Neural progenitor cell (in vitro differentiated cells): ENCODE measurements at regions not wholly inside any gene's neighbourhood (a gene's known extent, or its start where the extent isn't known, plus 50 kb on each side); places are given as distances from the start of the nearest gene placed in this dataset.

Experiments used
- DNase-seq: peaks from one replicate; pipeline ENCODE4 v3.0.0-alpha.2; 2016; ENCODE audit warnings: low spot score
- H2AFZ ChIP-seq: fragments of 200-600 bp; sonication (generic); replicated peaks from 2 replicates; pipeline ENCODE4 v1.6.1; 2016; ENCODE audit warnings: antibody characterized with exemption
- H3F3A ChIP-seq: fragments of 200-600 bp; sonication (generic); 2 replicates; pipeline ENCODE4 v1.6.1; 2016; ENCODE audit warnings: antibody characterized with exemption, low read depth
- H3K27ac ChIP-seq: fragments of 200-600 bp; sonication (generic); 2 replicates; pipeline ENCODE4 v1.5.1; 2016; ENCODE audit warnings: mild to moderate bottlenecking
- H3K27me3 ChIP-seq: fragments of 200-600 bp; sonication (generic); 2 replicates; pipeline ENCODE4 v1.6.1; 2016; ENCODE audit warnings: mild to moderate bottlenecking, moderate library complexity
- H3K36me3 ChIP-seq: fragments of 200-600 bp; sonication (generic); 2 replicates; pipeline ENCODE4 v1.5.1; 2016
- H3K4me1 ChIP-seq: fragments of 200-600 bp; sonication (generic); 2 replicates; pipeline ENCODE4 v1.6.1; 2016; ENCODE audit warnings: mixed run types
- H3K4me2 ChIP-seq: fragments of 200-600 bp; sonication (generic); 2 replicates; pipeline ENCODE4 v1.6.1; 2016
- H3K4me3 ChIP-seq: fragments of 200-600 bp; sonication (generic); 2 replicates; pipeline ENCODE4 v1.5.1; 2016
- H3K79me2 ChIP-seq: fragments of 200-600 bp; sonication (generic); 2 replicates; pipeline ENCODE4 v1.6.1; 2016; ENCODE audit warnings: low read depth
- H3K9ac ChIP-seq: fragments of 200-600 bp; sonication (generic); 2 replicates; pipeline ENCODE4 v1.6.1; 2016
- H3K9me3 ChIP-seq: fragments of 200-600 bp; sonication (generic); 2 replicates; pipeline ENCODE4 v1.5.1; 2016; ENCODE audit warnings: low read depth
- H4K20me1 ChIP-seq: fragments of 200-600 bp; sonication (generic); 2 replicates; pipeline ENCODE4 v1.6.1; 2016; ENCODE audit warnings: low read depth
- H3K27ac Mint-ChIP-seq: 3 replicates; pipeline ENCODE4 v1.8.0; 2021; ENCODE audit warnings: mixed read lengths
- H3K27me3 Mint-ChIP-seq: 2 replicates; pipeline ENCODE4 v1.8.0; 2022; ENCODE audit warnings: low read depth, mild to moderate bottlenecking, inconsistent platforms, moderate library complexity, mixed read lengths; ENCODE audit not compliant: insufficient read depth
- H3K36me3 Mint-ChIP-seq: 3 replicates; pipeline ENCODE4 v1.8.0; 2021; ENCODE audit warnings: mixed read lengths
- H3K4me1 Mint-ChIP-seq: 3 replicates; pipeline ENCODE4 v1.8.0; 2021; ENCODE audit warnings: mixed read lengths
- H3K4me3 Mint-ChIP-seq: 3 replicates; pipeline ENCODE4 v1.8.0; 2021; ENCODE audit warnings: mild to moderate bottlenecking, moderate library complexity, mixed read lengths
- H3K9me3 Mint-ChIP-seq: 3 replicates; pipeline ENCODE4 v1.8.0; 2020; ENCODE audit warnings: mixed read lengths
- EZH2 ChIP-seq: fragments of 200-600 bp; sonication (generic); IDR thresholded peaks from 2 replicates; pipeline ENCODE4 v1.6.1; 2017; ENCODE audit warnings: antibody characterized with exemption, mild to moderate bottlenecking, moderate library complexity
- EZH2phosphoT487 ChIP-seq: fragments of 200-600 bp; sonication (generic); IDR thresholded peaks from 2 replicates; pipeline ENCODE4 v1.6.1; 2017; ENCODE audit warnings: antibody characterized with exemption
- TF ChIP-seq, protein P1 (sequence below): fragments of 200-600 bp; sonication (generic); IDR thresholded peaks from 2 replicates; pipeline ENCODE4 v1.5.1; 2017; ENCODE audit warnings: antibody characterized with exemption, mild to moderate bottlenecking

GRCh38 chrX:44735498-44735897 is 108.3 kb upstream of the DUSP21 start:
- Mint-ChIP-seq H3K27me3 (no peaks in the 10 kb centered on the region), H3K4me1 (no peaks in the 10 kb centered on the region), H3K27ac (no peak overlapping the region), H3K4me3 (no peak overlapping the region), H3K9me3 (peaks cover 7% of the 10 kb centered on the region), H3K36me3 (no peaks in the 10 kb centered on the region)
- no peaks in the 10 kb centered on the region for H3K4me1 ChIP-seq
- no peaks in the 10 kb centered on the region for H4K20me1 ChIP-seq
- no peaks in the 10 kb centered on the region for H3K79me2 ChIP-seq
- H2AFZ ChIP-seq = no peak overlapping the region
- TF ChIP-seq, protein P1, sequence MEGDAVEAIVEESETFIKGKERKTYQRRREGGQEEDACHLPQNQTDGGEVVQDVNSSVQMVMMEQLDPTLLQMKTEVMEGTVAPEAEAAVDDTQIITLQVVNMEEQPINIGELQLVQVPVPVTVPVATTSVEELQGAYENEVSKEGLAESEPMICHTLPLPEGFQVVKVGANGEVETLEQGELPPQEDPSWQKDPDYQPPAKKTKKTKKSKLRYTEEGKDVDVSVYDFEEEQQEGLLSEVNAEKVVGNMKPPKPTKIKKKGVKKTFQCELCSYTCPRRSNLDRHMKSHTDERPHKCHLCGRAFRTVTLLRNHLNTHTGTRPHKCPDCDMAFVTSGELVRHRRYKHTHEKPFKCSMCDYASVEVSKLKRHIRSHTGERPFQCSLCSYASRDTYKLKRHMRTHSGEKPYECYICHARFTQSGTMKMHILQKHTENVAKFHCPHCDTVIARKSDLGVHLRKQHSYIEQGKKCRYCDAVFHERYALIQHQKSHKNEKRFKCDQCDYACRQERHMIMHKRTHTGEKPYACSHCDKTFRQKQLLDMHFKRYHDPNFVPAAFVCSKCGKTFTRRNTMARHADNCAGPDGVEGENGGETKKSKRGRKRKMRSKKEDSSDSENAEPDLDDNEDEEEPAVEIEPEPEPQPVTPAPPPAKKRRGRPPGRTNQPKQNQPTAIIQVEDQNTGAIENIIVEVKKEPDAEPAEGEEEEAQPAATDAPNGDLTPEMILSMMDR = no peak
- TF ChIP-seq EZH2 = no peak
- TF ChIP-seq EZH2phosphoT487 = no peak
- H3K27ac ChIP-seq = no peak overlapping the region
- no peak for DNase-seq
- no peaks in the 10 kb centered on the region for H3F3A ChIP-seq
- no peaks in the 10 kb centered on the region for H3K36me3 ChIP-seq
- no peak overlapping the region for H3K9ac ChIP-seq
- H3K4me2 ChIP-seq = no peak overlapping the region
- H3K4me3 ChIP-seq = no peak overlapping the region
- H3K27me3 ChIP-seq = no peaks in the 10 kb centered on the region
- no peaks in the 10 kb centered on the region for H3K9me3 ChIP-seq

DNA sequence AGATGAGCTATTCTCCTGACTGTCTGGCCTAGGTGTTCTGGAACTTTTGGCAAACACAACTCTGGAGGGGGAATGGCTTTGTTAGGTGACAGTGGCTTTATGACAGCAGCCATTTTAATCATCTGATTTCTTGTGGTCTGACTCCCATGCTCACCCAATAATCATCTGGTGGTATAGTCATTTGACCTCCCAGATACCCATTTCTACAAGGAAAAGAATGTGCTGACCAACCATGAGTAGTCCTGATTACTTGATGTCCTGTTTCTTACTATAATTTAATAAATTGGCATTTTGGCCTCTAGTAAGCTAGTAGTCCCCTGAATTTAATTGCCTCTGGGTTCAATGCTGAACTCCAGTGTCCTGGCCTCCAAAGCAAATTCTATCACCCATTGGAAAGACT is 109.9 kb upstream of the DUSP21 start:
- Mint-ChIP-seq H3K27me3 (no peaks in the 10 kb centered on the region), H3K27ac (no peak overlapping the region), H3K9me3 (peaks cover 2% of the 10 kb centered on the region), H3K4me1 (no peaks in the 10 kb centered on the region), H3K4me3 (no peak overlapping the region), H3K36me3 (no peaks in the 10 kb centered on the region)
- no peaks in the 10 kb centered on the region for H3K36me3 ChIP-seq
- H3K79me2 ChIP-seq = no peaks in the 10 kb centered on the region
- no peaks in the 10 kb centered on the region for H3K4me1 ChIP-seq
- H3K9ac ChIP-seq = no peak overlapping the region
- H3K4me2 ChIP-seq = no peak overlapping the region
- no peaks in the 10 kb centered on the region for H3F3A ChIP-seq
- H2AFZ ChIP-seq = no peak overlapping the region
- H3K27ac ChIP-seq = no peak overlapping the region
- TF ChIP-seq EZH2 (no peak), EZH2phosphoT487 (no peak)
- TF ChIP-seq, protein P1 = no peak
- no peak for DNase-seq
- H3K4me3 ChIP-seq = no peak overlapping the region
- H3K9me3 ChIP-seq = no peaks in the 10 kb centered on the region
- H4K20me1 ChIP-seq = no peaks in the 10 kb centered on the region
- H3K27me3 ChIP-seq = no peaks in the 10 kb centered on the region

GRCh38 chrX:44731160-44731559 is 112.7 kb upstream of the DUSP21 start:
- no peak overlapping the region for H3K9ac ChIP-seq
- Mint-ChIP-seq H3K27me3 (no peaks in the 10 kb centered on the region), H3K36me3 (no peaks in the 10 kb centered on the region), H3K4me3 (no peak overlapping the region), H3K9me3 (peaks cover 2% of the 10 kb centered on the region), H3K27ac (no peak overlapping the region), H3K4me1 (no peaks in the 10 kb centered on the region)
- H3K79me2 ChIP-seq = no peaks in the 10 kb centered on the region
- no peaks in the 10 kb centered on the region for H3K9me3 ChIP-seq
- H3K36me3 ChIP-seq = no peaks in the 10 kb centered on the region
- DNase-seq = no peak
- H3K4me2 ChIP-seq = no peak overlapping the region
- no peaks in the 10 kb centered on the region for H3F3A ChIP-seq
- no peak overlapping the region for H3K4me3 ChIP-seq
- no peak overlapping the region for H2AFZ ChIP-seq
- H4K20me1 ChIP-seq = no peaks in the 10 kb centered on the region
- H3K27ac ChIP-seq = no peak overlapping the region
- H3K4me1 ChIP-seq = no peaks in the 10 kb centered on the region
- H3K27me3 ChIP-seq = no peaks in the 10 kb centered on the region
- no peak for TF ChIP-seq EZH2
- no peak for TF ChIP-seq EZH2phosphoT487
- TF ChIP-seq, protein P1 = no peak

DNA sequence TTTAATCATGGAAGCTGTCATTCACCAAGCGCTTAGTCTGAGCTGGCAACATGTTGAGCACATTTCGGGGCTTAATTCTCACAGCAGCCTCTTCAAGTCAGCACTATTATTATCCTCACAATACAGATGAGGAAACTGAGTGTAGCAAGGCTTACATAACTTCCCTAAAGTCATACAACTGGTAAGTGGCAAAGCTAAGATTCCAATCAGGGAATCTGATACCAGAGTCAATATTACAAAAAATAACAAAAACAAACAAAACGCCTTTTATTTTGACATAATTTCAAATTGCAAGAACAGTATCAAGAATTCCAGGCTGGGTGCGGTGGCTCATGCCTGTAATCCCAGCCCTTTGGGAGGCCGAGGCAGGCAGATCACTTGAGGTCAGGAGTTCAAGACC is 120.4 kb upstream of the DUSP21 start:
- no peak overlapping the region for H3K27ac Mint-ChIP-seq
- Histone ChIP-seq H3K4me3 (no peak overlapping the region), H3K9me3 (peaks cover 4% of the 10 kb centered on the region), H3K27ac (no peak overlapping the region), H3K27me3 (no peaks in the 10 kb centered on the region), H2AFZ (no peak overlapping the region), H3K9ac (no peak overlapping the region), H3K36me3 (no peaks in the 10 kb centered on the region), H3K4me1 (no peaks in the 10 kb centered on the region), H3K4me2 (no peak overlapping the region), H3K79me2 (no peaks in the 10 kb centered on the region), H3F3A (no peaks in the 10 kb centered on the region), H4K20me1 (no peaks in the 10 kb centered on the region)
- TF ChIP-seq EZH2phosphoT487 = no peak
- no peak for TF ChIP-seq EZH2
- TF ChIP-seq, protein P1 = no peak
- no peak overlapping the region for H3K4me3 Mint-ChIP-seq
- H3K4me1 Mint-ChIP-seq = no peaks in the 10 kb centered on the region
- no peaks in the 10 kb centered on the region for H3K36me3 Mint-ChIP-seq
- peaks cover 2% of the 10 kb centered on the region for H3K9me3 Mint-ChIP-seq
- peaks cover 2% of the 10 kb centered on the region for H3K27me3 Mint-ChIP-seq
- no peak for DNase-seq
